Hepatocyte (in vitro differentiated cells): ENCODE measurements at regions not wholly inside any gene's neighbourhood (a gene's known extent, or its start where the extent isn't known, plus 50 kb on each side); places are given as distances from the start of the nearest gene placed in this dataset.
"Not testable (repeated sequence)": the region's sequence is repeated elsewhere in the genome, so short reads cannot be mapped to it uniquely, and the experiment has no call there.

Experiments used
- DNase-seq: peaks from one replicate; pipeline ENCODE4 v3.0.0-alpha.2; 2016; ENCODE audit warnings: low spot score
- H2AFZ ChIP-seq: fragments of 200-600 bp; sonication (generic); 2 replicates; pipeline ENCODE4 v1.6.0; 2016; ENCODE audit warnings: antibody characterized with exemption, mild to moderate bottlenecking
- H3K27ac ChIP-seq: fragments of 200-600 bp; sonication (generic); 2 replicates; pipeline ENCODE4 v1.5.1; 2016; ENCODE audit warnings: mild to moderate bottlenecking
- H3K27me3 ChIP-seq: fragments of 200-600 bp; sonication (generic); 2 replicates; pipeline ENCODE4 v1.6.1; 2016
- H3K36me3 ChIP-seq: fragments of 200-600 bp; sonication (generic); replicated peaks from 2 replicates; pipeline ENCODE4 v1.5.1; 2016; ENCODE audit warnings: low read depth; ENCODE audit not compliant: insufficient read depth
- H3K4me1 ChIP-seq: fragments of 200-600 bp; sonication (generic); 2 replicates; pipeline ENCODE4 v1.5.1; 2016; ENCODE audit warnings: mild to moderate bottlenecking, moderate library complexity; ENCODE audit not compliant: insufficient read depth
- H3K4me2 ChIP-seq: fragments of 200-600 bp; sonication (generic); 2 replicates; pipeline ENCODE4 v1.6.0; 2016
- H3K4me3 ChIP-seq: fragments of 200-600 bp; sonication (generic); 2 replicates; pipeline ENCODE4 v1.5.1; 2016; ENCODE audit warnings: mild to moderate bottlenecking
- H3K79me2 ChIP-seq: fragments of 200-600 bp; sonication (generic); 2 replicates; pipeline ENCODE4 v1.6.0; 2017; ENCODE audit warnings: mild to moderate bottlenecking
- H3K9me2 ChIP-seq: fragments of 200-600 bp; sonication (generic); replicated peaks from 2 replicates; pipeline ENCODE4 v1.6.0; 2017; ENCODE audit warnings: mild to moderate bottlenecking; ENCODE audit not compliant: insufficient read depth
- H3K9me3 ChIP-seq: fragments of 200-600 bp; sonication (generic); 2 replicates; pipeline ENCODE4 v1.5.1; 2016; ENCODE audit warnings: low read depth, mild to moderate bottlenecking
- H4K20me1 ChIP-seq: fragments of 200-600 bp; sonication (generic); 2 replicates; pipeline ENCODE4 v1.6.0; 2016; ENCODE audit warnings: mild to moderate bottlenecking; ENCODE audit not compliant: insufficient read depth, poor library complexity, severe bottlenecking
- CTCF ChIP-seq: fragments of 200-600 bp; sonication (generic); IDR thresholded peaks from 2 replicates; pipeline ENCODE4 v1.5.1; 2016; ENCODE audit warnings: antibody characterized with exemption, mild to moderate bottlenecking; ENCODE audit not compliant: poor library complexity
- WGBS: methylation state at CpG from one replicate; pipeline ENCODE4 v1.1.6; 2016; ENCODE audit warnings: low lambda C conversion rate; ENCODE audit errors: missing lambda C conversion rate; 5-methylcytosine and 5-hydroxymethylcytosine counted together

GRCh38 chr17:83205387-83206035 lies 126.1 kb downstream of the METRNL start:
- H3K4me2 ChIP-seq, H3K4me3 ChIP-seq, H4K20me1 ChIP-seq, H3K27me3 ChIP-seq, H3K79me2 ChIP-seq, H3K36me3 ChIP-seq, H2AFZ ChIP-seq, H3K9me2 ChIP-seq, H3K9me3 ChIP-seq, H3K27ac ChIP-seq, H3K4me1 ChIP-seq: not testable (repeated sequence)
- TF ChIP-seq CTCF: peak; percentile 64
- 43% methylated on average over 11 of the region's 50 CpGs for WGBS
- DNase-seq: peak; percentile 71

GRCh38 chr17:83206036-83206394 lies 126.6 kb downstream of the METRNL start:
- H4K20me1 ChIP-seq, H3K9me2 ChIP-seq, H3K4me1 ChIP-seq, H3K4me3 ChIP-seq, H3K36me3 ChIP-seq, H3K4me2 ChIP-seq, H3K27ac ChIP-seq, H2AFZ ChIP-seq, H3K9me3 ChIP-seq, H3K27me3 ChIP-seq, H3K79me2 ChIP-seq, DNase-seq: not testable (repeated sequence)
- 100% methylated on average over 2 of the region's 3 CpGs for WGBS

- not testable (repeated sequence) for DNase-seq, H3K36me3 ChIP-seq, H3K9me3 ChIP-seq, H3K4me2 ChIP-seq, H3K27ac ChIP-seq, H3K9me2 ChIP-seq, H3K27me3 ChIP-seq, H4K20me1 ChIP-seq, H2AFZ ChIP-seq, H3K4me1 ChIP-seq, H3K79me2 ChIP-seq, H3K4me3 ChIP-seq
- WGBS: 77% methylated on average over 10 of the region's 15 CpGs
Observed at GRCh38 chr17:83206819-83207588, 127.6 kb downstream of the METRNL start.

GRCh38 chr17:83247001-83247400 lies 167.6 kb downstream of the METRNL start:
- no CpG with 5 or more reads among the region's 1 CpG for WGBS
- H3K27ac ChIP-seq, H3K79me2 ChIP-seq, H3K4me2 ChIP-seq, H3K4me3 ChIP-seq, H3K27me3 ChIP-seq, H3K9me3 ChIP-seq, H4K20me1 ChIP-seq, DNase-seq, H3K9me2 ChIP-seq, H3K36me3 ChIP-seq, H3K4me1 ChIP-seq, H2AFZ ChIP-seq: not testable (repeated sequence)
